ENCODE measurements at regions not wholly inside any gene's neighbourhood (a gene's known extent, or its start where the extent isn't known, plus 50 kb on each side); places are given as distances from the start of the nearest gene placed in this dataset.

- H3K79me1 ChIP-seq (ENCODE audit: insufficient read depth, low read depth, low read length, poor library complexity, severe bottlenecking): no peaks in the 10 kb centered on the region
- Mint-ChIP-seq H3K9me3 (no peaks in the 10 kb centered on the region; a peak in 1 of 5 replicates), H3K27me3 (ENCODE audit: low read depth) (no peaks in the 10 kb centered on the region; the same call in 1 of the 2 replicates), H3K36me3 (ENCODE audit: insufficient read depth in 1 of 3, low read depth in 3 of 3) (no peaks in the 10 kb centered on the region), H3K4me1 (peaks cover 6 to 7% of the 10 kb centered on the region in 2 experiments), H3K4me3 (no peak overlapping the region), H3K27ac (no peak overlapping the region)
- no peak overlapping the region for H2BK12ac ChIP-seq (ENCODE audit: insufficient read length, low read depth, low read length)
- no peak overlapping the region for H3K14ac ChIP-seq (ENCODE audit: insufficient read depth, low read length)
- no peak for TF ChIP-seq CTCF (conservative IDR thresholded peaks at IDR 0.05)
- H2BK120ac ChIP-seq (ENCODE audit: low read depth, low read length, poor library complexity, severe bottlenecking): no peak overlapping the region
- H2BK20ac ChIP-seq (ENCODE audit: low read depth, low read length, poor library complexity, severe bottlenecking): no peak overlapping the region
- no peaks in the 10 kb centered on the region for H3K79me2 ChIP-seq (ENCODE audit: insufficient read depth, low read length)
- no peak overlapping the region for H3K27ac ChIP-seq (ENCODE audit: insufficient read length, low read depth, low read length)
- H3K4ac ChIP-seq (ENCODE audit: low read depth, low read length): no peak overlapping the region
- DNase-seq: no peak
- H4K20me1 ChIP-seq (ENCODE audit: control insufficient read depth, insufficient read depth, insufficient read length): no peaks in the 10 kb centered on the region
- H2AFZ ChIP-seq (ENCODE audit: low read length): no peak overlapping the region
- no peak overlapping the region for H4K91ac ChIP-seq (ENCODE audit: insufficient read length, low read depth, low read length)
- H3K4me2 ChIP-seq (ENCODE audit: insufficient read depth, insufficient read length, low read length): no peak overlapping the region
- peaks cover 2% of the 10 kb centered on the region; the same call in 1 of the 2 replicates for H3K4me1 ChIP-seq (ENCODE audit: insufficient read depth, low read length)
- WGBS (ENCODE audit: extremely low coverage, insufficient read length, low lambda C conversion rate): no CpG with 5 or more reads among the region's 1 CpG
- no peak overlapping the region for H2BK15ac ChIP-seq (ENCODE audit: low read depth, low read length)
- no peak overlapping the region for H2BK5ac ChIP-seq (ENCODE audit: insufficient read length, low read length)
- no peak overlapping the region for H3K23ac ChIP-seq (ENCODE audit: insufficient read length, low read depth, low read length)
- no peaks in the 10 kb centered on the region for H3K27me3 ChIP-seq (ENCODE audit: insufficient read depth, low read length)
- H4K5ac ChIP-seq (ENCODE audit: insufficient read length, low read depth, low read length): no peak overlapping the region
- H3K9me3 ChIP-seq (ENCODE audit: control insufficient read depth, low read depth, low read length): no peaks in the 10 kb centered on the region
- no peak overlapping the region for H3K18ac ChIP-seq (ENCODE audit: insufficient read length, low read depth, low read length)
- no peak overlapping the region for H3T11ph ChIP-seq (ENCODE audit: low read length)
- no peak overlapping the region for H3K9ac ChIP-seq (ENCODE audit: extremely low read depth, insufficient read length, low read length)
- no peak overlapping the region for H3K56ac ChIP-seq (ENCODE audit: insufficient read length, low read depth, low read length)
- no peak overlapping the region for H4K8ac ChIP-seq (replicated peaks; ENCODE audit: insufficient read length, low read depth, low read length)
- H2AK5ac ChIP-seq (ENCODE audit: insufficient read length, low read length): no peak overlapping the region
- no peaks in the 10 kb centered on the region for H3K23me2 ChIP-seq (ENCODE audit: insufficient read length, low read depth, low read length, poor library complexity, severe bottlenecking)
Measured at GRCh38 chr11:36876266-36876665, 278.2 kb upstream of the RAG2 start.
